GM12874 (cell line): ENCODE measurements at regions not wholly inside any gene's neighbourhood (a gene's known extent, or its start where the extent isn't known, plus 50 kb on each side); places are given as distances from the start of the nearest gene placed in this dataset.

Experiments
- TF ChIP-seq, protein P1 (sequence below): IDR thresholded peaks from 2 replicates; pipeline ENCODE4 v1.5.1; 2011; ENCODE audit warnings: low read depth, mild to moderate bottlenecking, control low read depth, low read length, moderate library complexity; ENCODE audit not compliant: insufficient read depth

GRCh38 chr14:34251662-34252061, 210.4 kb downstream of the SPTSSA start:
- TF ChIP-seq, protein P1, sequence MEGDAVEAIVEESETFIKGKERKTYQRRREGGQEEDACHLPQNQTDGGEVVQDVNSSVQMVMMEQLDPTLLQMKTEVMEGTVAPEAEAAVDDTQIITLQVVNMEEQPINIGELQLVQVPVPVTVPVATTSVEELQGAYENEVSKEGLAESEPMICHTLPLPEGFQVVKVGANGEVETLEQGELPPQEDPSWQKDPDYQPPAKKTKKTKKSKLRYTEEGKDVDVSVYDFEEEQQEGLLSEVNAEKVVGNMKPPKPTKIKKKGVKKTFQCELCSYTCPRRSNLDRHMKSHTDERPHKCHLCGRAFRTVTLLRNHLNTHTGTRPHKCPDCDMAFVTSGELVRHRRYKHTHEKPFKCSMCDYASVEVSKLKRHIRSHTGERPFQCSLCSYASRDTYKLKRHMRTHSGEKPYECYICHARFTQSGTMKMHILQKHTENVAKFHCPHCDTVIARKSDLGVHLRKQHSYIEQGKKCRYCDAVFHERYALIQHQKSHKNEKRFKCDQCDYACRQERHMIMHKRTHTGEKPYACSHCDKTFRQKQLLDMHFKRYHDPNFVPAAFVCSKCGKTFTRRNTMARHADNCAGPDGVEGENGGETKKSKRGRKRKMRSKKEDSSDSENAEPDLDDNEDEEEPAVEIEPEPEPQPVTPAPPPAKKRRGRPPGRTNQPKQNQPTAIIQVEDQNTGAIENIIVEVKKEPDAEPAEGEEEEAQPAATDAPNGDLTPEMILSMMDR: no peak

- TF ChIP-seq, protein P1: no peak
These were observed 211.1 kb downstream of the SPTSSA start for GRCh38 chr14:34250959-34251358.

DNA sequence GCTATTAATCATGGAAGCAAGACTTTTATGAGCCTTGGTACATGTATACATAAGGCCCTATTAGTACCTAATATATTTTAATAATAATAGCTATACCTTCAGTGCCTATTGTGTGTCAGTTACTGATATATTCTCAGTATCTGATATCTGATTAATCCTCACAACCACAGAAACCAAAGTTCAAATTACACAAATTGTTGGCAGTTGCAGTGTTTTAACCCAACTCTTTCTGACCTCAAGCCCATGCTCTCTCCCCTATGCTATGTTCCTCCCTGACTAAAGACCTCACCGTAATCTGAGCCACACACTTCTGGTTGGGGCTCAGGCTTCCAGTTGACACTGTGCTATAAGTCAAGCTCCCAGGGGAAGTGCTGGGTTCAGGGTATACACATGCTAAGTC, 214.4 kb downstream of the SPTSSA start:
- TF ChIP-seq, protein P1: no peak

DNA sequence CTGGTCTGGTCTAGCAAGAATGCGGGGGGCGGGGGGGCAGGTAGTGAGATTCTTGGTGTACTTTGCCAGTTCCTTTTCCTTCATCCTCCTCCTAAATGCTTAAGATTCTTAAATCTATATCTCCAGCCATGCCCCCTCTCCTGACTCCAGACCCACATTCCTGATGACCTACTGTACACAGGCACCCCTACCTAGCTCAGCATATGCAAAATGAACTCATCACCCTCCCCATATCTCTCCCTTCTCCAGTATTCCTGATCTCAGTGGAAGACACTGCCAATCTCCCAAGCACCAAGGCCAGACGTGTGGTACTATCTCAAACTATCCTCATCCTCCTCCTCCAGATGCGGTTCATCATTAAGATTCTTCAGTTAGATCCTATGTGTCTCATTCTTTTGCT, 215.8 kb downstream of the SPTSSA start:
- TF ChIP-seq, protein P1: no peak

DNA sequence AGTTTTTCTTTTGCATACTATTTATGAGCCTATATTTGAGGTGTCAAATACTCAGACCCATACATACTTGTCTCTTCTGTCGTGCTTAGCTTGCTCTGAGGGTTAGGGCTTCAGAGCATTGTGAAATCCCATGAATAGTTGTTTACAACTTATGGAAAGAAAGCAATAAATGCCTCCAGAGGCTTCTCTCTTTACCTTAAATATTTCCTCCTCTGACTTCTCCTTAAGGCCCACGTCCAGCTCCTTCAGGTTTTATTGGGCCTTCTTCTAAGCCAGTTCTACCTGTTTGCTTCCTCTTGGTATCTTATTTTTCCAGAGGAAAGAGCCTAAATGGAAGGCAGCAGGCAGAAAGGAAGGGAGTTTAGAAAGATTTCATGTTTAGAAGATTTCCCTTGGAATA, 218.6 kb downstream of the SPTSSA start:
- TF ChIP-seq, protein P1: no peak

DNA sequence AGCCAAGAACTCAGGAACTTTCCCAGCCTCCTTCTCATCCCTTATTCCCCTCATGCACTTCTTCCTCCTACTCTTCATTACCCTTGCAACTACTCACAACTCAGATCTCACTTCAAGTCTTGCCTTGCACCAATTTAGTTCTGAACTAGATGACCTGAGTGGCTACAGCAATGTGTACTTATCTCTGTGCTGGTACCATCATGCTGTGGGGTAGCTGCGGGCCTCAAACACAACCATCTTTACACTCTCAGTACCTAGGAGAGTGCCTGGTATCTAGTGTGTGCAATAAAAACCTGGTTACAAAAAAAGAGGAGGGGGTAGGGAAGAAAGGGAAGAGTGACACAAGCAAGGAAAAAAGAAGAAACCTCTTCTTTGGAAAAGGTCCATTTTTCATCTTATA, 219.0 kb downstream of the SPTSSA start:
- TF ChIP-seq, protein P1: no peak

GRCh38 chr14:34241185-34241711, 220.8 kb downstream of the SPTSSA start:
- TF ChIP-seq, protein P1: no peak
